NOMO-1 (cell line): ENCODE measurements at regions not wholly inside any gene's neighbourhood (a gene's known extent, or its start where the extent isn't known, plus 50 kb on each side); places are given as distances from the start of the nearest gene placed in this dataset.

ENCODE experiments used
- DNase-seq, 2 experiments: peaks; one replicate each; lab custom pipeline; 2025; ENCODE audit not compliant: unreplicated experiment in 2 of 2; lab: John Stamatoyannopoulos, UW

- DNase-seq, result no peak
Observed at GRCh38 chr10:60669501-60669900, 108.8 kb upstream of the CDK1 start.

GRCh38 chr10:60666221-60666620 is 112.1 kb upstream of the CDK1 start:
- peak; percentile 83 to 96 for DNase-seq

GRCh38 chr10:60664859-60665258 is 113.4 kb upstream of the CDK1 start:
- no peak for DNase-seq

- DNase-seq, result no peak
Observed at GRCh38 chr10:60663850-60664249, 114.4 kb upstream of the CDK1 start.

GRCh38 chr10:60662917-60663614 is 115.2 kb upstream of the CDK1 start:
- DNase-seq, result peak in 1 of 2 experiments; percentile 39

GRCh38 chr10:60661637-60662036 is 116.6 kb upstream of the CDK1 start:
- DNase-seq, result no peak

- DNase-seq, result no peak
Observed at GRCh38 chr10:60660625-60661024, 117.7 kb upstream of the CDK1 start.

- no peak for DNase-seq
Observed at GRCh38 chr10:60654813-60655464, 123.3 kb upstream of the CDK1 start.

- no peak for DNase-seq
Observed at GRCh38 chr10:60652628-60653027, 125.7 kb upstream of the CDK1 start.

GRCh38 chr10:60650378-60650800 is 127.9 kb upstream of the CDK1 start:
- no peak for DNase-seq

- DNase-seq, result no peak
Observed at GRCh38 chr10:60649485-60650377, 128.5 kb upstream of the CDK1 start.

GRCh38 chr10:60648761-60649160 is 129.5 kb upstream of the CDK1 start:
- DNase-seq, result no peak

GRCh38 chr10:60646966-60647796 is 131.1 kb upstream of the CDK1 start:
- DNase-seq, result peak in 1 of 2 experiments; percentile 44

GRCh38 chr10:60645980-60646379 is 132.3 kb upstream of the CDK1 start:
- DNase-seq, result no peak

GRCh38 chr10:60644436-60645130 is 133.7 kb upstream of the CDK1 start:
- DNase-seq, result no peak

GRCh38 chr10:60643874-60644273 is 134.4 kb upstream of the CDK1 start:
- no peak for DNase-seq

- no peak for DNase-seq
Observed at GRCh38 chr10:60629332-60629731, 148.9 kb upstream of the CDK1 start.

GRCh38 chr10:60627778-60628748 is 150.2 kb upstream of the CDK1 start:
- no peak for DNase-seq

GRCh38 chr10:60626037-60626436 is 152.2 kb upstream of the CDK1 start:
- no peak for DNase-seq
